A549 (cell line): ENCODE measurements at regions not wholly inside any gene's neighbourhood (a gene's known extent, or its start where the extent isn't known, plus 50 kb on each side); places are given as distances from the start of the nearest gene placed in this dataset.

Source experiments
- ATAC-seq, 2 experiments: fragments of 200-7000 bp in 1 of 2; fragments of >200 bp in 1 of 2; cut with Nextera tagmentation in 1 of 2; cut with Tn5 transposase in 1 of 2; 3 replicates each; pipeline versions ENCODE4 v1.8.0 to v1.9.1; 2018 to 2020; ENCODE audit warnings: mild to moderate bottlenecking in 1 of 2, moderate library complexity in 1 of 2
- CTCF ChIA-PET: fragments of 300-600 bp; sonication (Branson Sonifier 250); formaldehyde crosslinking; extraction: SDS; loops from one replicate; lab custom pipeline; 2021; ENCODE audit warnings: antibody characterized with exemption, inconsistent platforms; lab: Yijun Ruan, JAX
- POLR2A ChIA-PET: fragments of 350-600 bp; formaldehyde crosslinking; extraction: SDS; loops from one replicate; lab custom pipeline; 2021; ENCODE audit warnings: antibody characterized with exemption, inconsistent platforms; lab: Yijun Ruan, JAX
- DNase-seq, 2 experiments: peaks; one replicate each; pipeline versions ENCODE4 v3.0.0 to v3.0.0-alpha.2; 2011 to 2016; ENCODE audit warnings: low read depth in 1 of 2, low spot score in 1 of 2
- FAIRE-seq: peaks from 2 replicates; lab custom pipeline; 2011; peaks lifted over from hg19 to GRCh38; lab: Jason Lieb, UNC
- H3K27ac ChIP-seq, 2 experiments: fragments of >200 bp; sonication (Bioruptor Twin); formaldehyde crosslinking; 3 replicates each; pipeline ENCODE4 v1.5.1; 2016 to 2017
- H3K4me1 ChIP-seq: fragments of >200 bp; sonication (Bioruptor Twin); formaldehyde crosslinking; 3 replicates; pipeline ENCODE4 v1.6.1; 2016
- H3K4me2 ChIP-seq: fragments of >200 bp; sonication (Bioruptor Twin); formaldehyde crosslinking; 3 replicates; pipeline ENCODE4 v1.6.1; 2016
- H3K4me3 ChIP-seq: fragments of >200 bp; sonication (Bioruptor Twin); formaldehyde crosslinking; 3 replicates; pipeline ENCODE4 v1.5.1; 2016
- H3K9me3 ChIP-seq: fragments of >200 bp; sonication (Bioruptor Twin); formaldehyde crosslinking; 3 replicates; pipeline ENCODE4 v1.6.1; 2016
- ATOH8 ChIP-seq: fragments of 250-450 bp; sonication (Bioruptor Pico); IDR thresholded peaks from 2 replicates; pipeline ENCODE4 v1.5.0; 2020; ENCODE audit warnings: low read depth, mild to moderate bottlenecking, moderate library complexity
- BCL3 ChIP-seq: fragments of >200 bp; sonication (Bioruptor Twin); formaldehyde crosslinking; IDR thresholded peaks from 3 replicates; pipeline ENCODE4 v1.6.1; 2016
- BHLHE40 ChIP-seq: IDR thresholded peaks from 2 replicates; pipeline ENCODE4 v1.6.1; 2012; ENCODE audit warnings: low read depth, low read length, inconsistent platforms
- CHD2 ChIP-seq: fragments of 150-350 bp; IDR thresholded peaks from 2 replicates; pipeline ENCODE4 v1.6.1; 2014; ENCODE audit warnings: low read length; ENCODE audit not compliant: partially characterized antibody
- CTCF ChIP-seq: fragments of >200 bp; sonication (Bioruptor Twin); formaldehyde crosslinking; IDR thresholded peaks from 3 replicates; pipeline ENCODE4 v1.5.1; 2016
- EHMT2 ChIP-seq: fragments of 200-600 bp; sonication (generic); IDR thresholded peaks from 2 replicates; pipeline ENCODE4 v1.6.1; 2016; ENCODE audit warnings: antibody characterized with exemption, low read depth, mild to moderate bottlenecking, moderate library complexity
- HMGXB4 ChIP-seq: fragments of 250-450 bp; sonication (Bioruptor Pico); IDR thresholded peaks from 2 replicates; pipeline ENCODE4 v1.5.0; 2021; ENCODE audit warnings: mild to moderate bottlenecking, moderate library complexity, borderline replicate concordance
- HOXB5 ChIP-seq: fragments of 250-450 bp; sonication (Bioruptor Pico); IDR thresholded peaks from 2 replicates; pipeline ENCODE4 v1.5.0; 2020; ENCODE audit warnings: mild to moderate bottlenecking, moderate library complexity
- JUN ChIP-seq, 2 experiments: fragments of >200 bp; sonication (Bioruptor Twin); formaldehyde crosslinking; IDR thresholded peaks; 2 replicates in 1 of 2; 3 replicates in 1 of 2; pipeline ENCODE4 v1.6.1; 2016 to 2017
- KDM1A ChIP-seq: fragments of 200-600 bp; sonication (generic); IDR thresholded peaks from 2 replicates; pipeline ENCODE4 v1.6.1; 2016; ENCODE audit warnings: low read depth, mild to moderate bottlenecking
- KDM5A ChIP-seq: fragments of 200-600 bp; sonication (generic); IDR thresholded peaks from 2 replicates; pipeline ENCODE4 v1.6.1; 2016; ENCODE audit warnings: antibody characterized with exemption, mild to moderate bottlenecking
- MAFK ChIP-seq: fragments of 450-650 bp; IDR thresholded peaks from 2 replicates; pipeline ENCODE4 v1.6.1; 2014; ENCODE audit not compliant: partially characterized antibody
- MAX ChIP-seq: IDR thresholded peaks from 2 replicates; pipeline ENCODE4 v1.6.1; 2012
- MAZ ChIP-seq: fragments of 150-350 bp; IDR thresholded peaks from 2 replicates; pipeline ENCODE4 v1.6.1; 2014; ENCODE audit warnings: antibody characterized with exemption, low read depth, low read length, borderline replicate concordance
- NR3C1 ChIP-seq: fragments of >200 bp; sonication (Bioruptor Twin); formaldehyde crosslinking; IDR thresholded peaks from 3 replicates; pipeline ENCODE4 v1.6.1; 2017
- PBX3 ChIP-seq: IDR thresholded peaks from 2 replicates; pipeline ENCODE4 v1.6.1; 2012
- PHF8 ChIP-seq: fragments of 200-600 bp; sonication (generic); IDR thresholded peaks from 2 replicates; pipeline ENCODE4 v1.6.1; 2016; ENCODE audit warnings: low read depth, mild to moderate bottlenecking, antibody characterized with exemption, moderate library complexity, borderline replicate concordance
- RCOR1 ChIP-seq: fragments of 150-350 bp; IDR thresholded peaks from 2 replicates; pipeline ENCODE4 v1.6.1; 2014; ENCODE audit warnings: antibody characterized with exemption, low read length, low read depth
- REST ChIP-seq: fragments of 200-600 bp; sonication (generic); IDR thresholded peaks from 2 replicates; pipeline ENCODE4 v1.6.1; 2016; ENCODE audit warnings: antibody characterized with exemption, mild to moderate bottlenecking, moderate library complexity
- RFX5 ChIP-seq: fragments of 450-650 bp; IDR thresholded peaks from 2 replicates; pipeline ENCODE4 v1.7.1; 2014; ENCODE audit warnings: antibody characterized with exemption, mild to moderate bottlenecking, moderate library complexity
- RNF2 ChIP-seq: fragments of 200-600 bp; sonication (generic); IDR thresholded peaks from 2 replicates; pipeline ENCODE4 v1.6.1; 2016; ENCODE audit warnings: low read depth, mild to moderate bottlenecking, antibody characterized with exemption, moderate library complexity, borderline replicate concordance
- TFCP2L1 ChIP-seq: fragments of 250-450 bp; sonication (Bioruptor Pico); IDR thresholded peaks from 2 replicates; pipeline ENCODE4 v1.5.0; 2021; ENCODE audit warnings: mild to moderate bottlenecking
- ZC3H11A ChIP-seq: fragments of 450-650 bp; IDR thresholded peaks from 2 replicates; pipeline ENCODE4 v1.6.1; 2014; ENCODE audit warnings: antibody characterized with exemption, mild to moderate bottlenecking
- ZNF302 ChIP-seq: fragments of 250-450 bp; sonication (Bioruptor Pico); IDR thresholded peaks from 2 replicates; pipeline ENCODE4 v1.9.0; 2021; ENCODE audit warnings: inconsistent platforms, mild to moderate bottlenecking, moderate library complexity
- WGBS: methylation state at CpG from one replicate; pipeline ENCODE4 v1.1.6; 2017; ENCODE audit errors: missing lambda C conversion rate; 5-methylcytosine and 5-hydroxymethylcytosine counted together

GRCh38 chr18:77457681-77458080 is 208.0 kb downstream of the GALR1 start:
- CTCF ChIA-PET, result no interaction called here
- ATAC-seq, result no peak
- POLR2A ChIA-PET, result no interaction called here
- 11% methylated on average over 3 of the region's 3 CpGs for WGBS
- H3K27ac ChIP-seq, result no peak overlapping the region
- no peak for FAIRE-seq
- TF ChIP-seq PBX3 (no peak), MAX (no peak), KDM5A (no peak), CTCF (no peak), ZNF302 (no peak), MAZ (no peak)
- TF ChIP-seq, all 56 proteins: peak for 0
- no peaks in the 10 kb centered on the region for H3K4me1 ChIP-seq
- DNase-seq, result no peak
- H3K4me2 ChIP-seq, result no peak overlapping the region
- no peaks in the 10 kb centered on the region for H3K9me3 ChIP-seq
- H3K4me3 ChIP-seq, result no peak overlapping the region

- Histone ChIP-seq H3K9me3 (no peaks in the 10 kb centered on the region), H3K27ac (no peak overlapping the region), H3K4me3 (no peak overlapping the region), H3K4me2 (no peak overlapping the region), H3K4me1 (no peaks in the 10 kb centered on the region)
- DNase-seq, result no peak
- ChIA-PET CTCF (no interaction called here), POLR2A (no interaction called here)
- TF ChIP-seq HMGXB4 (CRISPR knock-in tag) (no peak), TFCP2L1 (no peak), EHMT2 (no peak), KDM1A (no peak), RCOR1 (no peak), RFX5 (no peak), ZC3H11A (no peak), MAFK (no peak), PHF8 (no peak), RNF2 (no peak), ZNF302 (no peak), REST (no peak), NR3C1 (no peak), HOXB5 (CRISPR knock-in tag) (no peak), JUN (IDR thresholded peaks at IDR 0.05) (no peak), ATOH8 (CRISPR knock-in tag) (no peak), CHD2 (no peak), BCL3 (no peak), BHLHE40 (no peak)
- FAIRE-seq, result no peak
- no peak for ATAC-seq
- WGBS, result 27% methylated on average over 6 of the region's 6 CpGs
These were observed 211.5 kb downstream of the GALR1 start for GRCh38 chr18:77461062-77461688.
